Esophagus muscularis mucosa (tissue), 4 donors: ENCODE measurements at regions not wholly inside any gene's neighbourhood (a gene's known extent, or its start where the extent isn't known, plus 50 kb on each side); places are given as distances from the start of the nearest gene placed in this dataset.
"Not testable (repeated sequence)": the region's sequence is repeated elsewhere in the genome, so short reads cannot be mapped to it uniquely, and the experiment has no call there.

Source experiments
- DNase-seq: peaks from one replicate; pipeline ENCODE4 v3.0.0-alpha.2; 2017; ENCODE audit errors: extremely low spot score
- H3K27ac ChIP-seq, 4 donors: fragments of 200-600 bp; sonication (generic); replicated peaks in 1 of 4; 1 replicate in 3 of 4; 2 replicates in 1 of 4; pipeline ENCODE4 v1.5.1; 2016 to 2019; ENCODE audit warnings: mild to moderate bottlenecking in 1 of 4
- H3K27me3 ChIP-seq, 4 donors: fragments of 200-600 bp; sonication (generic); one replicate each; pipeline versions ENCODE4 v1.5.1 to v1.6.0; 2016 to 2019
- H3K36me3 ChIP-seq, 4 donors: fragments of 200-600 bp; sonication (generic); one replicate each; pipeline ENCODE4 v1.5.1; 2016 to 2019
- H3K4me1 ChIP-seq, 4 donors: fragments of 200-600 bp; sonication (generic); one replicate each; pipeline ENCODE4 v1.5.1; 2016 to 2019
- H3K4me3 ChIP-seq, 4 donors: fragments of 200-600 bp; sonication (generic); 1 replicate in 2 of 4; 2 replicates in 2 of 4; pipeline ENCODE4 v1.5.1; 2016 to 2019; ENCODE audit warnings: mild to moderate bottlenecking in 4 of 4, moderate library complexity in 1 of 4
- H3K9me3 ChIP-seq, 4 donors: fragments of 200-600 bp; sonication (generic); 1 replicate in 3 of 4; 2 replicates in 1 of 4; pipeline ENCODE4 v1.5.1; 2016 to 2019
- CTCF ChIP-seq, 3 experiments: fragments of 200-600 bp in 2 of 3; fragments of 450-650 bp in 1 of 3; sonication (generic) in 2 of 3; IDR thresholded peaks; one replicate each; pipeline ENCODE4 v1.5.1; 2017 to 2019; ENCODE audit warnings: antibody characterized with exemption in 3 of 3, mild to moderate bottlenecking in 2 of 3, moderate library complexity in 1 of 3
- EP300 ChIP-seq: sonication (generic); formaldehyde crosslinking; IDR thresholded peaks from one replicate; pipeline ENCODE4 v1.6.1; 2017; ENCODE audit warnings: antibody characterized with exemption
- POLR2A ChIP-seq: fragments of 450-650 bp; IDR thresholded peaks from one replicate; pipeline ENCODE4 v1.6.1; 2017; ENCODE audit warnings: antibody characterized with exemption, moderate library complexity, mild to moderate bottlenecking, low read depth
- POLR2AphosphoS5 ChIP-seq, 2 donors: sonication (generic); formaldehyde crosslinking; IDR thresholded peaks; one replicate each; pipeline ENCODE4 v1.6.1; 2017; ENCODE audit warnings: antibody characterized with exemption in 2 of 2
- WGBS: methylation state at CpG from one replicate; pipeline ENCODE4 v1.1.5; 2018; 5-methylcytosine and 5-hydroxymethylcytosine counted together
- intact Hi-C: fragments of 100-400 bp; cut with DNase I; formaldehyde crosslinking; loops from one replicate; pipeline ENCODE4 v1.15.1; 2023

- Histone ChIP-seq H3K27ac (no peak overlapping the region), H3K4me3 (no peak overlapping the region), H3K27me3 (no peaks in the 10 kb centered on the region), H3K9me3 (no peaks in the 10 kb centered on the region), H3K4me1 (no peaks in the 10 kb centered on the region), H3K36me3 (no peaks in the 10 kb centered on the region)
- DNase-seq = no peak
- intact Hi-C loops = no loop called here
- TF ChIP-seq POLR2AphosphoS5 (IDR thresholded peaks at IDR 0.05) (no peak), CTCF (IDR thresholded peaks at IDR 0.05) (no peak), EP300 (no peak), POLR2A (no peak)
- 89% methylated on average over 2 of the region's 2 CpGs for WGBS
These were observed 240.1 kb upstream of the TBX18 start for GRCh38 chr6:85004361-85004995.

- WGBS = 93% methylated on average over 3 of the region's 3 CpGs
- H3K27ac ChIP-seq = no peak overlapping the region
- H3K36me3 ChIP-seq = no peaks in the 10 kb centered on the region
- intact Hi-C loops = no loop called here
- no peaks in the 10 kb centered on the region for H3K27me3 ChIP-seq
- no peak overlapping the region for H3K4me3 ChIP-seq
- no peaks in the 10 kb centered on the region for H3K4me1 ChIP-seq
- no peaks in the 10 kb centered on the region for H3K9me3 ChIP-seq
- no peak for DNase-seq
- TF ChIP-seq POLR2AphosphoS5 (IDR thresholded peaks at IDR 0.05) (no peak), EP300 (no peak), CTCF (IDR thresholded peaks at IDR 0.05) (no peak), POLR2A (no peak)
These were observed 238.4 kb upstream of the TBX18 start for GRCh38 chr6:85002847-85003246.

DNA sequence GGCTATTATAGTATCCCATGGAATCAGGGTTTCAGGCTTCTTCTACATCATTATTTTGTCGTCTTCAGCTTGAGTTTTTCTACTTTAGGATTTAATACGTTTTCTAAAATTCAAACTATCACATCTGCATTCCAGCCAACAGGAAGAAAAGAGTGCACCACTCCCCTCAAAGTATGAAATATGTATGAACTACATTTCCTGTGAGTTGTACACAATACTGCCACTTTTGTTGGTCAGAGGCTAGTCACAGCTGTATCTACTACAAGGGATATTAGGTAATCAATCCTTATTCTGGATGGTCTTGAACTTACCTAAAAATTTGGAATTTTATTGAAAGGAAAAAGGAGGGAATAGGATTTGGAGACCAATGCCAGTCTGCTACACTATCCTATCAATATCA lies 235.6 kb upstream of the TBX18 start:
- intact Hi-C loops = no loop called here
- no peaks in the 10 kb centered on the region for H3K27me3 ChIP-seq
- no peak for TF ChIP-seq CTCF (IDR thresholded peaks at IDR 0.05)
- no peak for TF ChIP-seq POLR2AphosphoS5 (IDR thresholded peaks at IDR 0.05)
- no peak for TF ChIP-seq EP300
- TF ChIP-seq POLR2A = no peak
- no peaks in the 10 kb centered on the region for H3K9me3 ChIP-seq
- no peaks in the 10 kb centered on the region for H3K4me1 ChIP-seq
- no peak for DNase-seq
- H3K4me3 ChIP-seq = no peak overlapping the region
- WGBS = 75% methylated on average over 2 of the region's 2 CpGs
- H3K27ac ChIP-seq = no peak overlapping the region
- no peaks in the 10 kb centered on the region for H3K36me3 ChIP-seq

DNA sequence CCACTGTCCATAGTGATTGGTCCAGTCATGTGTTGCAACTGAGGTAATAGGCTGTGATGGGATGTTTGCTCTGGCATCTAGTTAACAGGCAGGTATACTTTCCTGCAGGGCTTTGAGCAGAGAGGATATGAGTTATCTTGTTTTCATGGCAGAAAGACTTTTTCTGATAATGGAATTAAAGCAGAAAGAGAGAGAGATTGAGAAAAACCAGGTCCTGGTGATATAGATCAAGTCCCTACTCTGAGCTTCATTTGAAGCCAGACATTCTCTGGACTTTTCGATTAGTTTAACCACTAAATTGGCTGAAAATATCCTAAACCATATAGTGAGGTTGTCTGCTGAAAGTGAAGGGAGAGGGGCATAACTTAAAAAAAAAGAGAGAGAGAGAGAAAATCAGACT lies 233.8 kb upstream of the TBX18 start:
- H3K36me3 ChIP-seq = no peaks in the 10 kb centered on the region
- H3K9me3 ChIP-seq = no peaks in the 10 kb centered on the region
- DNase-seq = no peak
- no peaks in the 10 kb centered on the region for H3K4me1 ChIP-seq
- 31% methylated on average over 1 of the region's 1 CpG for WGBS
- no peak for TF ChIP-seq EP300
- TF ChIP-seq POLR2A = no peak
- no peak for TF ChIP-seq CTCF (IDR thresholded peaks at IDR 0.05)
- TF ChIP-seq POLR2AphosphoS5 (IDR thresholded peaks at IDR 0.05) = no peak
- H3K4me3 ChIP-seq = no peak overlapping the region
- H3K27me3 ChIP-seq = no peaks in the 10 kb centered on the region
- no peak overlapping the region for H3K27ac ChIP-seq
- intact Hi-C loops = no loop called here

DNA sequence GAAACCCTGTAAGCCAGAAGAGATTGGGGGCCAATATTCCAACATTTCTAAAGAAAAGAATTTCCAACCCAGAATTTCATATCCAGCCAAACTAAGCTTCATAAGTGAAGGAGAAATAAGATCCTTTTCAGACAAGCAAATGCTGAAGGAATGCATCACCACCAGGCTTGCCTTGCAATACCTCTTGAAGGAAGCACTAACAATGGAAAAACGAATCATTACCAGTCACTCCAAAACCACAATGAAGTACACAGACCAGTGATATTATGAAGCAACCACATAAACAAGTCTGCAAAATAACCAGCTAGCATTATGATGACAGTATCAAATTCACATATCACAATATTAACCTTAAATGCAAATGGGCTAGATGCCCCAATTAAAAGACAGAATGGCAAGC lies 224.4 kb upstream of the TBX18 start:
- H3K27me3 ChIP-seq, DNase-seq: not testable (repeated sequence)
- WGBS = 68% methylated on average over 1 of the region's 1 CpG

DNA sequence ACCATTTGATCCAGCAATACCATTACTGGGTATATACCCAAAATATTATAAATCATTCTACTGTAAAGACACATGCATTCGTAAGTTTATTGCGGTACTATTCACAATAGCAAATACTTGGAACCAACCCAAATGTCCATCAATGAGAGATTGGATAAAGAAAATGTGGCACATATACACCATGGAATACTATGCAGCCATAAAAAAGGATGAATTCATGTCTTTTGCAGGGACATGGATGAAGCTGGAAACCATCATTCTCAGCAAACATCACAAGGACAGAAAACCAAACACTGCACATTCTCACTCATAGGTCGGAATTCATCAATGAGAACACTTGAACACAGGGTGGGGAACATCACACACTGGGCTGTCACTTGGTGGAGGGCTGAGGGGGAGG lies 221.1 kb upstream of the TBX18 start:
- intact Hi-C loops, H3K4me3 ChIP-seq, H3K27ac ChIP-seq, H3K4me1 ChIP-seq, H3K36me3 ChIP-seq, DNase-seq, H3K9me3 ChIP-seq, H3K27me3 ChIP-seq: not testable (repeated sequence)
- WGBS = 84% methylated on average over 3 of the region's 3 CpGs

More for the DNA sequence above, 224.4 kb upstream of the TBX18 start:
- H3K9me3 ChIP-seq, intact Hi-C loops, H3K4me1 ChIP-seq, H3K4me3 ChIP-seq, H3K27ac ChIP-seq, H3K36me3 ChIP-seq: not testable (repeated sequence)
